ENCODE measurements at regions not wholly inside any gene's neighbourhood (a gene's known extent, or its start where the extent isn't known, plus 50 kb on each side); places are given as distances from the start of the nearest gene placed in this dataset.

DNA sequence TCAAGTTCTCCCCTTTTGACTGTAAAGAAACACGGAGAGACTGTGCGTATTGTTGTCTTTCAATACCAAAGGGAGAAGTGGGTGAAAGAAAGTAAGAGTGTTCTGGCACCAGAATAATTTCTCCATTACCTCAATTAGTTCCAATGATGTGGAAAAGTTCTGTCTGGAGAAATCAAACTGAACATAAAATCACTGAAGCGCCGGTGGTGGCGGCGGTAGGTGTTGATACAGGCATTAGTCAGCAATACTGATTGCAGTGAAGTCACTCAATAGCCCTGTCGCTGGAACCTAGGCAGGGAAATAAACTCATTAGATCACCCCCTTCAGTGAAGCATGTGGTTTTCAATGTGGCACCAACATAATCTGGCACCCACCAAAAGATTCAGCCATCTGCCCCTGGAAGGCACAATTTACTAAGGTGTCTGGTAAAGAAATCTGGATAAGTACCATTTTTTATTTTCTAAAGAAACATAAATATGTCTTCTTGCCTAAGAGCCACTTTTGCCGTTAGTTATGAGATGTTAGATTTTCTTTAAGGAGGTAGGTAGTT lies 274.2 kb upstream of the SOX9 start:
- no peak for TF ChIP-seq EZH2 (IDR thresholded peaks at IDR 0.05)
- no peak for TF ChIP-seq POLR2AphosphoS5 (IDR thresholded peaks at IDR 0.05; ENCODE audit: borderline replicate concordance, low read depth, low read length)
- TF ChIP-seq FOXP2 (optimal IDR thresholded peaks at IDR 0.05; ENCODE audit: control extremely low read depth, extremely low read length, insufficient read depth), result no peak
